ENCODE measurements at regions not wholly inside any gene's neighbourhood (a gene's known extent, or its start where the extent isn't known, plus 50 kb on each side); places are given as distances from the start of the nearest gene placed in this dataset.

- Histone ChIP-seq H2AFZ (ENCODE audit: control insufficient read depth, low read depth, low read length) (no peak overlapping the region), H3K9ac (ENCODE audit: control insufficient read depth, insufficient read depth, low read length) (no peak overlapping the region), H3K36me3 (ENCODE audit: control insufficient read depth in 2 of 2, insufficient read depth in 2 of 2, low read length in 1 of 2) (no peaks in the 10 kb centered on the region), H3K27me3 (replicated peaks in 1 of 2; ENCODE audit: control insufficient read depth in 2 of 2, insufficient read depth in 2 of 2, low read length in 1 of 2) (peaks cover 0 to 3% of the 10 kb centered on the region in 2 experiments; a peak in 2 of 4 replicates), H3K4me2 (ENCODE audit: control insufficient read depth, insufficient read depth) (no peak overlapping the region), H3K4me3 (no peak overlapping the region), H4K20me1 (ENCODE audit: control insufficient read depth, insufficient read depth) (no peaks in the 10 kb centered on the region), H3K9me3 (replicated peaks; ENCODE audit: control insufficient read depth, insufficient read depth, low read length) (no peaks in the 10 kb centered on the region; the same call in 2 of the 3 replicates), H3K79me2 (ENCODE audit: control insufficient read depth, insufficient read depth, low read length) (no peaks in the 10 kb centered on the region), H3K4me1 (ENCODE audit: control insufficient read depth, insufficient read depth, low read length) (no peaks in the 10 kb centered on the region), H3K27ac (ENCODE audit: control insufficient read depth, insufficient read depth) (no peak overlapping the region)
- TF ChIP-seq ZNF274 (IDR thresholded peaks at IDR 0.05; ENCODE audit: insufficient read depth, insufficient read length) = no peak
- TF ChIP-seq SUPT20H (IDR thresholded peaks at IDR 0.05; ENCODE audit: borderline replicate concordance, control insufficient read depth, low read depth, low read length) = no peak
- TF ChIP-seq ESRRA (IDR thresholded peaks at IDR 0.05; ENCODE audit: low read length) = no peak
- intact Hi-C loops (cut with micrococcal nuclease; ENCODE audit: unreplicated experiment) = no loop called here
- no peak for DNase-seq (ENCODE audit: low read depth, low spot score)
- BruUV-seq (replicated peaks) = no TSS peak
- in situ Hi-C loops (cut with MboI) = no loop called here
- ATAC-seq = no peak
- RAD21 ChIA-PET (ENCODE audit: unreplicated experiment) = no interaction called here
- CTCF ChIA-PET = interaction anchor here (0.8 to 1.2 kb wide), 2 partner anchors 9 to 21 kb away, joined by 3 read pairs; no protein-coding TSS in a partner anchor
- POLR2A ChIA-PET = interaction anchor here (0.5 kb wide), 1 partner anchor 13 kb away, joined by 6 read pairs; no protein-coding TSS in a partner anchor
- SMC1A ChIA-PET (ENCODE audit: uncharacterized antibody, unreplicated experiment) = no interaction called here
- no peak for FAIRE-seq
- 0% methylated on average over 1 of the region's 1 CpG for WGBS (ENCODE audit: insufficient coverage, insufficient replicate concordance, low lambda C conversion rate, missing lambda C conversion rate)
Observed at GRCh38 chr18:22682720-22683119, 250.4 kb upstream of the RBBP8 start.

DNA sequence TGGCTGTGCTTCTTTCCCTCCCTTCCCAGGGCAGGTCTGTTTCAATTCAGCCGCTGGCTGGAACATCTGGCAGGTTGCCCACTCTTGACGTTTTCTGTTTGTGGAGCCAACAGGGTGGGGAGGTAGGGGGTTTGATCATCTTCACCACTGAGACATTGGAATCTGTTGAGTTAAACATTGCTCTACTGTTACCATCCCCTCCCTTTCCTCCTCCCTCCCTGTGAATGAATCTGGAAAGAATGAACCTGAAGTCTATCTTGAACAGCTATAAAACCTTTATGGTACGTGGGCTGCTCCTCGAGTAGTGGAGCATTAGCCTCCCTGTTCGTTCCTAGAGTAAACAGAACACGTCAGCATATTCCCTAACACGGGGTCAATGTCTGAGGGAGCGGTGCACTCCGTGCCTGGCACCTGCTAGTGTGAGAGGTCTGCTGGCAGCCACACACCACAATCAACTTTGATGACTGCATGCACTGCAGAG is 249.9 kb upstream of the RBBP8 start:
- no peak overlapping the region for H2AFZ ChIP-seq (ENCODE audit: control insufficient read depth, low read depth, low read length)
- SMC1A ChIA-PET (ENCODE audit: uncharacterized antibody, unreplicated experiment) = no interaction called here
- no peak for FAIRE-seq

More for the DNA sequence above, 249.9 kb upstream of the RBBP8 start:
- RAD21 ChIA-PET (ENCODE audit: unreplicated experiment) = no interaction called here
- H4K20me1 ChIP-seq (ENCODE audit: control insufficient read depth, insufficient read depth) = no peaks in the 10 kb centered on the region
- H3K27me3 ChIP-seq (replicated peaks in 1 of 2; ENCODE audit: control insufficient read depth in 2 of 2, insufficient read depth in 2 of 2, low read length in 1 of 2) = peaks cover 0 to 3% of the 10 kb centered on the region in 2 experiments; a peak in 2 of 4 replicates
- H3K4me1 ChIP-seq (ENCODE audit: control insufficient read depth, insufficient read depth, low read length) = no peaks in the 10 kb centered on the region
- in situ Hi-C loops (cut with MboI) = no loop called here
- no peaks in the 10 kb centered on the region; the same call in 2 of the 3 replicates for H3K9me3 ChIP-seq (replicated peaks; ENCODE audit: control insufficient read depth, insufficient read depth, low read length)
- POLR2A ChIA-PET = interaction anchor here (0.5 kb wide), 1 partner anchor 14 kb away, joined by 6 read pairs; no protein-coding TSS in a partner anchor
- WGBS (ENCODE audit: insufficient coverage, insufficient replicate concordance, low lambda C conversion rate, missing lambda C conversion rate) = 15% methylated on average over 9 of the region's 9 CpGs
- ATAC-seq (no peak), DNase-seq (ENCODE audit: low read depth, low spot score) (no peak)
- no peaks in the 10 kb centered on the region for H3K79me2 ChIP-seq (ENCODE audit: control insufficient read depth, insufficient read depth, low read length)
- H3K36me3 ChIP-seq (ENCODE audit: control insufficient read depth in 2 of 2, insufficient read depth in 2 of 2, low read length in 1 of 2) = no peaks in the 10 kb centered on the region
- no peak overlapping the region for H3K9ac ChIP-seq (ENCODE audit: control insufficient read depth, insufficient read depth, low read length)
- CTCF ChIA-PET = interaction anchor here (0.8 to 1.2 kb wide), 2 partner anchors 10 to 21 kb away, joined by 3 read pairs; no protein-coding TSS in a partner anchor
- no peak overlapping the region for H3K4me2 ChIP-seq (ENCODE audit: control insufficient read depth, insufficient read depth)
- H3K27ac ChIP-seq (ENCODE audit: control insufficient read depth, insufficient read depth) = no peak overlapping the region
- no TSS peak for BruUV-seq (replicated peaks)
- no peak overlapping the region for H3K4me3 ChIP-seq
- no peak for TF ChIP-seq SRF (IDR thresholded peaks at IDR 0.05; ENCODE audit: low read depth in 2 of 2, low read length in 2 of 2)
- no peak for TF ChIP-seq SREBF1 (IDR thresholded peaks at IDR 0.05; ENCODE audit: low read length)
- intact Hi-C loops (cut with micrococcal nuclease; ENCODE audit: unreplicated experiment) = no loop called here

Data from GM12878 (cell line).